Mononuclear cell (primary cell): ENCODE measurements at regions not wholly inside any gene's neighbourhood (a gene's known extent, or its start where the extent isn't known, plus 50 kb on each side); places are given as distances from the start of the nearest gene placed in this dataset.
"Not testable (repeated sequence)": the region's sequence is repeated elsewhere in the genome, so short reads cannot be mapped to it uniquely, and the experiment has no call there.

ENCODE experiments used
- H3K27me3 ChIP-seq: 2 replicates; pipeline ENCODE4 v1.6.0; 2011; ENCODE audit warnings: low read length, control low read depth; ENCODE audit not compliant: insufficient read depth
- H3K4me1 ChIP-seq: 2 replicates; pipeline ENCODE4 v1.5.1; 2011; ENCODE audit warnings: mild to moderate bottlenecking, low read length, control low read depth; ENCODE audit not compliant: insufficient read depth
- H3K4me3 ChIP-seq: 2 replicates; pipeline ENCODE4 v1.5.1; 2011; ENCODE audit warnings: mild to moderate bottlenecking, low read length, moderate library complexity
- H3K9me3 ChIP-seq: 2 replicates; pipeline ENCODE4 v1.5.1; 2011; ENCODE audit warnings: low read depth, mild to moderate bottlenecking, control low read depth, low read length

DNA sequence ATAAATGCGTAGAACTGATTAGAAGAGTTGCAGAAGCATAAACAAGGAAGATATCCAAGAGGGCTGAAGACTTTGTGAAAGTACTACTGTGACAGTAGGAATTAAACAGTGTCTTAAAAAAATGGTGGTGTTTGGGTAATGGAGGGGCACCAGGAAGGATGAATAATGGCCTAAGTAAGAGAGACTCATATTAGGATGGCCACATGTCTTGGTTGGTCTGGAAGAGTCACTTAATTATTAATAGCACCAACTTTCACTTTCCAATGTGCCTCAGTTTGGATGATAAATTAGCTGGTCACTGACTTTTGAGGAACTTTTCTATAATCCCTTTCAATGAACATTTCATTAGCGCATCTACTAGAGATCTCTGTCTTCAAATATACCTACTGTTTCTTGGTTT, 372.2 kb downstream of the NYAP2 start:
- Histone ChIP-seq H3K4me3 (no peak overlapping the region), H3K9me3 (peaks cover 5% of the 10 kb centered on the region), H3K27me3 (no peaks in the 10 kb centered on the region), H3K4me1 (no peaks in the 10 kb centered on the region)

DNA sequence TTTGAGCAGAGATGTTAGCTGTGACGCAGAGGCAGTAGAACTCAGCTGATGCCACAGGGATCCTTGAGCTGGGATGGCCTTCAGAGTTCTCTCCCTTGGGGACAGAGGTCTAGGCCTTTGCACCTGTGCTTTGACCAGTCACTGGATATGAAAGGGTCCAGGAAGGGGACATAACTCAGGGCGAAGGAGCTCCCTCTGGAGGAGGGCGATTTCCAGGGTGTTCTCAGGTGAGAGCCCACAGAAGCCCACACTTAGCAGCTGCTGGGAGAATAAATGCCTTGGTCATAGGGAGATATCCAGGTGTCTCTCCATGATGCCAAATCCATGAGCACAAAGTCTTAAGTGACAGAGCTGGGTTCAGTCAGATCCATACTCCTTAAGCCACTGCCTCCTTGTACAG, 369.2 kb downstream of the NYAP2 start:
- H3K9me3 ChIP-seq = no peaks in the 10 kb centered on the region
- no peaks in the 10 kb centered on the region for H3K4me1 ChIP-seq
- no peak overlapping the region for H3K4me3 ChIP-seq
- no peaks in the 10 kb centered on the region for H3K27me3 ChIP-seq

DNA sequence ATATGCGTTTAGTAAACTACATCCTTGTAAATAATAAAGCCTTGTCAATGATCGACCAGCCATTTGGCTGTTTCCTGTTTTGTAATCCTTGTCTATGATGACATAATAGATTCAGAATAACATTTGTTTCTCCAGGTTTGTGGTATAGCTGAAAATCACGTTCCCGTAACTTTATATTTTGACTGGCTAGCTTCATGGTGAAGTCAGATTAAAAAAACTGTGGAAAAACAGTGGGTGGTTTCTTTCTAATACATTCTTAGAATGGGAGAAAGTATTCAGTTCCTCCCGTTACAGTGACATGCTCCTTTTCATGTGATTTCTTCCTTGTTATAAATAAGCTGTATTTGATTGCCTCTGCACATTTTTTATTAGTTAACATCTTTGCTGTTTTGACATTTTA, 366.9 kb downstream of the NYAP2 start:
- Histone ChIP-seq H3K4me3 (no peak overlapping the region), H3K9me3 (no peaks in the 10 kb centered on the region), H3K27me3 (no peaks in the 10 kb centered on the region)

DNA sequence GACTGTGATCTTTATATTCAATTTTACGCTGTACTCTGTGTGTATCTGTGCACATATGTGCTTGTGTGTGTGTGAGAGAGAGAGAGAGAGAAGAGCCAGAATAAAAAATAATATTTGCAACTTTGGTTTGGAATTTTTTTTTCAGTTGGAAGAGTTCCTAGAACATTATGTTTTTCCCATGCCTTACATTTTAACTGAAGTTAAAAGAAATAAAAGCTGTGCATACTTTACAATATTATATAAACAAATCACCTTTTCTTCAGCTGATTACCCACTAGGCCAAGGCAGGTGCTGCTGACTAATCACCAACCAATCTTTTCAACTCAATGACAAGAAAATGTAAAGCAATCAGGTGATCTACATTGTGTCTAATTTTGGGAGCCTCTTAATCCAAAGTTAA, 366.3 kb downstream of the NYAP2 start:
- H3K4me1 ChIP-seq = no peaks in the 10 kb centered on the region
- no peak overlapping the region for H3K4me3 ChIP-seq
- H3K9me3 ChIP-seq = no peaks in the 10 kb centered on the region
- no peaks in the 10 kb centered on the region for H3K27me3 ChIP-seq

More for the DNA sequence above, 366.9 kb downstream of the NYAP2 start:
- H3K4me1 ChIP-seq = no peaks in the 10 kb centered on the region

DNA sequence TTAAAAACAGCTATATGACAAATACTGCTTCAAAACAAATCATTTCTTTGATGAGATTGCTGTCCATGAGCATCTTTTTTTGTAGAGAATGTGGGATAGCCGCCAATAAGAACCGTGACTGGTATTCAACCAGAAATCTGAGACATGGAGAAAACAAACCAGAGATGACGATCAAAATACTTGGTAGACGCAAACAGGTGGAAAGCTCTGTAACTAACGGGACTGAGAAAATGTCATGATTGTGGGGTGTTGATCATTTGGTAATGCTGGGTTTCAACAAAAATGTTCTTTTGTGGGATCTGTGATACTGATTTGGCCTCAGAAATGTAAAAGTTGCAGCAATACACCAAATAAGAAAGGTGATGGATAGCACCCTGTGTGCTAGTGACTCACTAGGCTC, 364.8 kb downstream of the NYAP2 start:
- Histone ChIP-seq H3K4me1 (no peaks in the 10 kb centered on the region), H3K9me3 (no peaks in the 10 kb centered on the region), H3K27me3 (no peaks in the 10 kb centered on the region), H3K4me3 (no peak overlapping the region)

DNA sequence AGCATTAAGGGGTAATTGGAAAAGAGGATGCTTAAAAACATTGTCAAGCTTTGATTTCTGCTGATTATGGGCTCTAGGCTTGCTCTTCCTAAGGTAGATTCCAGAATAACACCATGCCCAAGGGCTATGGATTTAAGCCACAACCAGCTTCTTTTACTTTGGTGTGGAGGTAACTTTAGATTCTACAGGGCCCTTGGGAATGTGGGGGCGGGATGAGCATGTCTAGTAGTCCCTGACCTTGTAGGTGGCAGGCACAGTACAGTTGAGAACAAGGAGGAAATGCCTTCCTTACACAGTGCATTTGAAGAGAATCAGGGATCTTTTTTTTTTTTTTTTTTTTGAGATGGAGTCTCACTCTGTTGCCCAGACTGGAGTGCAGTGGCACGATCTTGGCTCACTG, 364.2 kb downstream of the NYAP2 start:
- no peaks in the 10 kb centered on the region for H3K27me3 ChIP-seq
- H3K4me1 ChIP-seq = no peaks in the 10 kb centered on the region
- no peak overlapping the region for H3K4me3 ChIP-seq
- no peaks in the 10 kb centered on the region for H3K9me3 ChIP-seq

DNA sequence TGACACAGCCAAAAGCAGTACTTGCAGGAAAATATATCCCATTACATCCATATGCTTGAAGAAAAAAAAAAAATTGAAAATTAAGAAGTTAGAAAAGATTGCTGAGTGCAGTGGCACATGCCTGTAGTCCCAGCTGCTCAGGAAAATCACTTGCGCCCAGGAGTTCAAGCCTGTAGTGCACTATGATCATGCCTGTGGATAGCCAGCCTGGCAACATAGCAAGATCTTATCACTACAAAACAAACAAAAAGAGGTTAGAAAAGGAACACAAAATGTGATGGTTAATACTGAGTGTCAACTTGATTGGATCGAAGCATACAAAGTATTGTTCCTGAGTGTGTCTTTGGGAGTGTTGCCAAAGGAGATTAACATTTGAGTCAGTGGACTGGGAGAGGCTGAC, 361.9 kb downstream of the NYAP2 start:
- no peaks in the 10 kb centered on the region for H3K4me1 ChIP-seq
- H3K4me3 ChIP-seq = no peak overlapping the region
- H3K9me3 ChIP-seq = no peaks in the 10 kb centered on the region
- no peaks in the 10 kb centered on the region for H3K27me3 ChIP-seq

DNA sequence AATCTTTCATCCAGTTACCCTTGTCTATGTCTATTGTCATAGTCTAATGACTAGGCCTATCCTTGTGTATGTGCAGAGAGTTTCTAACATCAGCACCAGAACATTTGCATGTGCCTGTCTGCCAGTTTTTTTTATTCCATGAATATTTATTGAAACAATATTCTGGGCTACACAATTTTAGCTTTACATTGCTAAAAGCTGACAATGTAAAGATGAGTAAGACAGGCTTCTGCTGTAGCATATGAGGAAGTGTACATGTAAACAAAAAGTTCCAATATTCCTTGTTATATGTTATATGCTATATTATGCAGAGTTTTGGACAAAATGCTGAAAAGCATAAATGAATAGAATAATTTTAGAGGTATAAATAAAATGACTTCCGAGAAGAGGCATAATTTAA, 357.7 kb downstream of the NYAP2 start:
- Histone ChIP-seq H3K9me3 (no peaks in the 10 kb centered on the region), H3K4me1 (no peaks in the 10 kb centered on the region), H3K4me3 (no peak overlapping the region), H3K27me3 (no peaks in the 10 kb centered on the region)

DNA sequence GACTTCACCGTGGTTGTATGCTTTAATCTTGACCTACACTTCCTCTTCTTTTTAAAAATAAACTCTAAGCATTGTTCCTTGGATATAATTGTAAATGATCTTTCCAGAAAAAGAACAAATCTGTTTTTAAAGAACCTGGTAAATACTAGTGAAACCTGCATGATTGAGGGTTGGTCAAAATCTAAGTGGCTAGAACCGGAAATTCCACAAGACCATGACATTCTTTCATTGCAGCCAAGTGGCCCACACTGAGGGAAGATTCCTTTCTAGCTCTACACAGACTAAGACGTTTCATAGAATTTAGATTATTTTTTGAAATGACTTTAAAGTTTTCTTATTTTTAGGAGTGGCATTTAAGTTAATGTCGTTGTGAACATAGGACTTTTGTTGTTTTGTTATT, 356.7 kb downstream of the NYAP2 start:
- no peaks in the 10 kb centered on the region for H3K9me3 ChIP-seq
- H3K4me1 ChIP-seq = no peaks in the 10 kb centered on the region
- no peaks in the 10 kb centered on the region for H3K27me3 ChIP-seq
- no peak overlapping the region for H3K4me3 ChIP-seq

DNA sequence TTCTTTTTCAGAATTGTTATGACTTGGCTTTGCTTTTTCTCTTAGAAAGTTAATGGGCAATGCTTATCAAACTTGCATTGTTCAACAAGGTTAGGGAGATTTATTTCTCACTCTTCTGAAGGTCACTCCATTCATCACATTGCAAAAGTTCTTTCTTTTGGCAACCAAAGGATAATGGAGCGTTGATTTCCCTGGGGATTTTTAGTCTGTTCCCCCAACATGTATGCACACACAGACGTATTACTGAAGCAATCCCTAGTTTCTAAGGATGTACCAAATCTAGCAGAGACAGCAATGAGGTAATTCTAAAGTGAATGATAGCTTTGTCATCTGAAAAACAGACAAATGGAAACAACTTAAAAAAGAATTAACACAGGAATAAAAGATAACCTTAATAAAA, 349.1 kb downstream of the NYAP2 start:
- no peaks in the 10 kb centered on the region for H3K27me3 ChIP-seq
- no peaks in the 10 kb centered on the region for H3K4me1 ChIP-seq
- H3K9me3 ChIP-seq = no peaks in the 10 kb centered on the region
- H3K4me3 ChIP-seq = no peak overlapping the region

DNA sequence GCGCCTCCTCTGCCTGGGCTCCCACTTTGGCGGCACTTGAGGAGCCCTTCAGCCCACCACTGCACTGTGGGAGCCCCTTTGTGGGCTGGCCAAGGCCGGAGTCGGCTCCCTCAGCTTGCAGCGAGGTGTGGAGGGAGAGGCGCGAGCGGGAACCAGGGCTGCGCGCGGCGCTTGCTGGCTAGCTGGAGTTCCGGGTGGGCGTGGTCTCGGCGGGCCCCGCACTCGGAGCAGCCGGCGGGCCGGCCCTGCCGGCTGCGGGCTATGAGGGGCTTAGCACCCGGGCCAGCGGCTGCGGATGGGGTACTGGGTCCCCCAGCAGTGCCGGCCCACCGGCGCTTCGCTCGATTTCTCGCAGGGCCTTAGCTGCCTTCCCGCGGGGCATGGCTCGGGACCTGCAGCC, 344.5 kb downstream of the NYAP2 start:
- not testable (repeated sequence) for H3K27me3 ChIP-seq, H3K9me3 ChIP-seq, H3K4me1 ChIP-seq, H3K4me3 ChIP-seq

DNA sequence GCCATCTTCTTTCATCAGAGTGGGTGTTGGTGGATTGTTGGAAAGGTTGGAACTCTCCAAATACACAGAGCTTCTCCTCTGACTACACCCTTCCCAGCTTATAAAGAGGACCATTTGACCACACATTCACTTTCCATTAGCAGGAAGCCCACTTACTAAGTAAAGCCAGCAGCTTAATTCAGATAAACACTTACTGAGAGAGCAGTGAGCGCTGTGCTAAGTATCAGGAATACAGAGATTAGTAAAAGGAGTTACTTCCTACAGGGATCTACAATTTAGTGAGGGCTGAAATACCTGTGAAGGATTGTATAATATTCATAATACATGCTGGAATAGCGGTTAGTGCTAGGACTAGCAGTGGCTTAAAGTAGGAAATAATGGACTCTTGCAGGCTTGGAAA, 343.0 kb downstream of the NYAP2 start:
- Histone ChIP-seq H3K4me1 (peaks cover 5% of the 10 kb centered on the region), H3K4me3 (no peak overlapping the region), H3K27me3 (no peaks in the 10 kb centered on the region), H3K9me3 (no peaks in the 10 kb centered on the region)

DNA sequence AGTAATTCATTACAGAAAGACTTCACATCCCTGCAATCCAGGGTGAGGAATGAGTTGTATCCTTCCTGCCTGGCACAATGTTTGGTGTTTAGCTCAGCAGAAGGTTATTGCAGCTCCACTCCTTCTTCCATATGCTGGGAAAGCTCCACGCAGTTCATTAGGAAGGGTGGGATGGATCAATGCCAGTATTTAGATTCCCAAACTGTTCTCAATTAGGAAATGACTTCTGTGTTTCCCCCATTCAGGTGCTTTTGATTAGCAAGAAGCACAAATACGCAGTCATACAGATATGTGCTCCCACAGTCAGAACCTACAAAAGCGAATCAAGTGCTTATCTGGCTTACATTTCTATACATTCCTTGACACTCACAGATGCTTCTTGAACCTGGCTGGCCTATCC, 340.6 kb downstream of the NYAP2 start:
- Histone ChIP-seq H3K4me1 (peaks cover 5% of the 10 kb centered on the region), H3K27me3 (no peaks in the 10 kb centered on the region), H3K4me3 (no peak overlapping the region), H3K9me3 (no peaks in the 10 kb centered on the region)

DNA sequence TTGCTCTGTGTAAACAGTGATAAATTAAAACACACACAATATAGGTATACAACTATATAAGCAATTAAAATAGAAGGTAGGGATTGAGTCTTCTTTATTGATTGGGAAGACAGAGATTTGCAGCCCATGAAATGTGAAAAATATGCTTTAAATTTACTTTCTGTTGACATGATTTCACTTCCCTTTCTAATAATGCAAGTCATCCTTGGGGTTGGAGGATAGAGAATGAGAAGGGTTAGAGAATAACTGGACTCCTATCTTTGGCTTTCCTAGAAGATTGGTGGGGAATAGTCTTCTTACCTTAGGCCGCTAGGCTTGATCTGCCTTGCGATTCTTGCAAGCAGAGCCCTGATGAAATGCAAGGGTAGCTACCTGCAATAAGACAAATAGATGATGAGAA, 339.8 kb downstream of the NYAP2 start:
- no peak overlapping the region for H3K4me3 ChIP-seq
- H3K4me1 ChIP-seq = peaks cover 5% of the 10 kb centered on the region
- no peaks in the 10 kb centered on the region for H3K9me3 ChIP-seq
- H3K27me3 ChIP-seq = no peaks in the 10 kb centered on the region

DNA sequence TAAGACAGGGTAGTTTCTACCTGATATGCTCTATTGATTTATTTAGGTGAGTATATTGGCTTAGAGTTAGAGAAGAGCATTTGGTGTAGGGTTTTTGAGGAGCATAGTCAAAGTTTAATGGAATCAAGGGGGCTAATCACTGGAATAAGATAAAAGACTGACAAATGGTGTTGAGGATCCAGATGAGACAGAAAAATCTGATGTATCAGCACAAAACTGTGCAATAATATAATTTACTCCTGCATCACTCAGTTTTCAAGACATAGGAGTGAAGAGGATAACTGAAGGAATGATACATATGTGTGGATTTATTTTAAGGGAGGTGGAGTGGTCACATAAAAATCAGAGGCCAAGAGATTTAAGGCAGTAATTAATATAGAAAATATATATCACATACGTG, 339.2 kb downstream of the NYAP2 start:
- Histone ChIP-seq H3K27me3 (no peaks in the 10 kb centered on the region), H3K9me3 (no peaks in the 10 kb centered on the region), H3K4me3 (no peak overlapping the region), H3K4me1 (peaks cover 5% of the 10 kb centered on the region)

DNA sequence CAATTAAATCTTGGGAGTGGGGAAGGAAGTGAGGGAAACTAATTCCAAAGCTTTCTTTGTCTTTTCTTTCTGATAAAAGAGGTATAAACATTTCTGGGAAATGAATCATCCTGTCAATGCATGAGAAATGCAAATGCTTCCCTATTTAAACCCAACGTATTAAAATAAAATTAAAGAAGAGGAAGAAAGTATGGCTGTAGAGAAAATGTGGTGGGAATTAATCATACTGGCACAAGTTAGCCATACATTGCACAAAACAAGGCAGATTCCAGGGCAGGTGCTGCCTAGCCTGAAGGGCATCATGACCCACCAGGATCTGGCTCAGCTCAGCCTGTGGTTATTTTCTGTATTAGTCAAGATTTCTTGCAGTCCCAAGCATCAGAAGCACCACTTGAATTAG, 338.0 kb downstream of the NYAP2 start:
- H3K9me3 ChIP-seq = no peaks in the 10 kb centered on the region
- no peak overlapping the region for H3K4me3 ChIP-seq
- H3K27me3 ChIP-seq = no peaks in the 10 kb centered on the region
- peaks cover 5% of the 10 kb centered on the region for H3K4me1 ChIP-seq

DNA sequence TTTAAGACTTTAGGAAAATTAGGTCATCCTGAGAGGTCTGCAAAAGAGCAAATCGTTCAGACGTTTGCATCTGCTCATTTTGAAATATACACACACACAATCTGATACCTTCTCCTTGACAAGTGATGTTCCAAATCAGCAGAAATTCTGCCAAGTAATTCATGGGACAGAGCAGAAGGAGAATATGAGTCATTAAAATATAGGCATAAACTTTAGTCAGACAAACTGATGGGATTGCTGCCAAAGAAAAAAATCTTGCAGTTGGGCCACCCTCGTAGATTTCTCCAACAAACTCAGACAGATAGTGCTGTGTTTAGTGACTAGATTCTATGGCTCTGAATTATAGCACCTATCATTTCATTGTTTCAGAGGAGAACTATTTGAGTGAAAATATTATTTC, 336.3 kb downstream of the NYAP2 start:
- H3K27me3 ChIP-seq = no peaks in the 10 kb centered on the region
- no peaks in the 10 kb centered on the region for H3K9me3 ChIP-seq
- H3K4me3 ChIP-seq = no peak overlapping the region
- H3K4me1 ChIP-seq = peaks cover 5% of the 10 kb centered on the region
